HCT116 (cell line): ENCODE measurements at regions not wholly inside any gene's neighbourhood (a gene's known extent, or its start where the extent isn't known, plus 50 kb on each side); places are given as distances from the start of the nearest gene placed in this dataset.

Experiments used
- ATAC-seq: fragments of 200-7000 bp; cut with Tn5 transposase; 2 replicates; pipeline ENCODE4 v1.9.1; 2020; ENCODE audit warnings: mild to moderate bottlenecking, moderate library complexity
- BruUV-seq: library from RNA; stranded (reverse); fragments of 400-500 nt; replicated peaks from 2 replicates; lab custom pipeline; 2021; lab: Mats Ljungman, UMichigan
- CTCF ChIA-PET: fragments of 300-600 bp; sonication (Branson Sonifier 250); formaldehyde crosslinking; loops from one replicate; lab custom pipeline; 2021; ENCODE audit warnings: antibody characterized with exemption; lab: Charles Lee
- POLR2A ChIA-PET: fragments of 300-600, 350-600 bp; sonication (Branson Sonifier 250); formaldehyde crosslinking; loops from one replicate; lab custom pipeline; 2021; ENCODE audit warnings: antibody characterized with exemption; lab: Charles Lee
- RAD21 ChIA-PET, 2 experiments: fragments of 300-600 bp; sonication (Branson Sonifier 250); formaldehyde crosslinking; loops; one replicate each; lab custom pipeline; 2023; ENCODE audit warnings: low total read pairs in 2 of 2; ENCODE audit not compliant: uncharacterized antibody in 2 of 2, unreplicated experiment in 2 of 2, low non-redundant PET in 1 of 2; lab: Charles Lee
- DNase-seq: peaks from one replicate; pipeline ENCODE4 v3.0.0-alpha.2; 2010; ENCODE audit warnings: low read depth, low spot score
- H2AFZ ChIP-seq: fragments of 200-600 bp; shearing (Covaris generic), sonication (generic); 2 replicates; pipeline ENCODE4 v1.6.1; 2017; ENCODE audit warnings: low read depth, mixed run types, mixed read lengths, antibody characterized with exemption, low read length; ENCODE audit not compliant: poor library complexity, severe bottlenecking
- H3K27ac ChIP-seq: 2 replicates; pipeline ENCODE4 v1.5.1; 2012; ENCODE audit warnings: low read depth, low read length
- H3K27me3 ChIP-seq: fragments of 200-600 bp; sonication (generic); 2 replicates; pipeline ENCODE4 v1.6.1; 2016; ENCODE audit warnings: mixed run types, low read length, mixed read lengths; ENCODE audit not compliant: insufficient read depth
- H3K36me3 ChIP-seq, 2 experiments: fragments of 200-500 bp in 1 of 2; fragments of 200-600 bp in 1 of 2; sonication (Bioruptor generic) in 1 of 2; sonication (generic) in 1 of 2; 2 replicates each; pipeline versions ENCODE4 v1.5.1 to v1.6.1; 2014 to 2016; ENCODE audit warnings: low read length in 2 of 2, inconsistent platforms in 1 of 2, mixed read lengths in 1 of 2, mixed run types in 1 of 2; ENCODE audit not compliant: insufficient read depth in 2 of 2, control insufficient read depth in 1 of 2
- H3K4me1 ChIP-seq, 2 experiments: fragments of 200-600 bp in 1 of 2; sonication (generic) in 1 of 2; 2 replicates each; pipeline versions ENCODE4 v1.5.1 to v1.6.1; 2012 to 2017; ENCODE audit warnings: low read length in 2 of 2, inconsistent platforms in 1 of 2, mild to moderate bottlenecking in 1 of 2, mixed read lengths in 1 of 2, mixed run types in 1 of 2, moderate library complexity in 1 of 2; ENCODE audit not compliant: insufficient read depth in 2 of 2, control insufficient read depth in 1 of 2
- H3K4me2 ChIP-seq: fragments of 200-600 bp; sonication (generic); 2 replicates; pipeline ENCODE4 v1.6.1; 2017; ENCODE audit warnings: mixed run types, low read length, mixed read lengths
- H3K4me3 ChIP-seq, 2 experiments: fragments of 200-600 bp in 1 of 2; sonication (generic) in 1 of 2; replicated peaks in 1 of 2; 2 replicates each; pipeline ENCODE4 v1.5.1; 2011 to 2016; ENCODE audit warnings: low read length in 2 of 2, control low read depth in 1 of 2, low read depth in 1 of 2, mild to moderate bottlenecking in 1 of 2, mixed read lengths in 1 of 2, mixed run types in 1 of 2
- H3K79me2 ChIP-seq: fragments of 200-600 bp; sonication (generic); 2 replicates; pipeline ENCODE4 v1.6.1; 2017; ENCODE audit warnings: mild to moderate bottlenecking, mixed run types, low read length, moderate library complexity, mixed read lengths; ENCODE audit not compliant: insufficient read depth
- H3K9ac ChIP-seq: fragments of 200-600 bp; sonication (generic); 2 replicates; pipeline ENCODE4 v1.6.1; 2016; ENCODE audit warnings: low read length, mixed read lengths
- H3K9me2 ChIP-seq: fragments of 200-600 bp; sonication (generic), shearing (Covaris generic); 2 replicates; pipeline ENCODE4 v1.6.1; 2017; ENCODE audit warnings: mixed run types, mild to moderate bottlenecking, moderate library complexity; ENCODE audit not compliant: insufficient read depth
- H3K9me3 ChIP-seq, 2 experiments: fragments of 200-500 bp in 1 of 2; fragments of 200-600 bp in 1 of 2; sonication (Bioruptor generic) in 1 of 2; sonication (generic) in 1 of 2; 2 replicates each; pipeline ENCODE4 v1.6.1; 2014 to 2017; ENCODE audit warnings: low read length in 2 of 2, mixed read lengths in 2 of 2, inconsistent platforms in 1 of 2, low read depth in 1 of 2, mild to moderate bottlenecking in 1 of 2, mixed run types in 1 of 2, moderate library complexity in 1 of 2; ENCODE audit not compliant: control insufficient read depth in 1 of 2, insufficient read depth in 1 of 2
- H4K20me1 ChIP-seq: fragments of 200-600 bp; sonication (generic), shearing (Covaris generic); 2 replicates; pipeline ENCODE4 v1.6.1; 2017; ENCODE audit warnings: mixed run types, mild to moderate bottlenecking, moderate library complexity; ENCODE audit not compliant: insufficient read depth
- CBX3 ChIP-seq: IDR thresholded peaks from 2 replicates; pipeline ENCODE4 v1.6.1; 2012; ENCODE audit warnings: low read depth
- ELF1 ChIP-seq: IDR thresholded peaks from 2 replicates; pipeline ENCODE4 v1.6.1; 2012; ENCODE audit warnings: low read depth, borderline replicate concordance
- EZH2phosphoT487 ChIP-seq: fragments of 200-600 bp; IDR thresholded peaks from 2 replicates; pipeline ENCODE4 v1.6.1; 2018; ENCODE audit warnings: antibody characterized with exemption, borderline replicate concordance
- JUND ChIP-seq: IDR thresholded peaks from 2 replicates; pipeline ENCODE4 v1.6.1; 2012
- RAD21 ChIP-seq: IDR thresholded peaks from 2 replicates; pipeline ENCODE4 v1.6.1; 2012; ENCODE audit warnings: low read depth, mild to moderate bottlenecking
- SP1 ChIP-seq: IDR thresholded peaks from 2 replicates; pipeline ENCODE4 v1.6.1; 2012; ENCODE audit warnings: low read depth
- TCF7L2 ChIP-seq: IDR thresholded peaks from 2 replicates; pipeline ENCODE4 v1.7.0; 2011; ENCODE audit warnings: borderline replicate concordance, inconsistent platforms; ENCODE audit not compliant: insufficient read depth, insufficient read length; ENCODE audit errors: extremely low read depth
- ZFX ChIP-seq: fragments of 450-650 bp; IDR thresholded peaks from 2 replicates; pipeline ENCODE4 v1.6.1; 2017
- intact Hi-C: fragments of 100-400 bp; cut with micrococcal nuclease; formaldehyde crosslinking; loops from 2 replicates; pipeline ENCODE4 v1.10.0; 2022
- TF ChIP-seq, protein P1 (sequence below): IDR thresholded peaks from 2 replicates; pipeline ENCODE4 v1.6.1; 2012
- TF ChIP-seq, protein P2 (sequence below): IDR thresholded peaks from 2 replicates; pipeline ENCODE4 v1.6.1; 2012; ENCODE audit warnings: low read depth

DNA sequence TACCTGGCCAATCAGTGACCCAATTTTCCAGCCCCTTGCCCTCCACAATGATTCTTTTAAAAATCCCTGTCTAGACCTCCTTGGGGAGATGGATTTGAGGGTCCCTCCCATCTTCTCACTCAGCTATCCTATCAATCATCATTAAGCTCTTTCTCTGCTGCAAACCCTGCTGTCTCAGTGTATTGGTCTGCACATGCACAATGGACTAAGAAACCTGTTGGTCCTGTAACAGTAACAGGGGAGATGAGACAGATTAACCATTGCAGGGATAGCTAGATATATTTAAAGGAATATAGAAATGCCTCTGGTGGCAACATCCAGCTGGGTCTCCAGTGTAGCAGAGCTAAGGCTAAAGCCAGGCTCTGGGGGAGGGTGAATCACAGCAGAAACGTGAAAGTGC is 74.6 kb upstream of the CHRNA7 start:
- no peaks in the 10 kb centered on the region for H3K79me2 ChIP-seq
- no peak overlapping the region for H3K4me2 ChIP-seq
- no peaks in the 10 kb centered on the region for H3K36me3 ChIP-seq
- ChIA-PET CTCF (no interaction called here), POLR2A (no interaction called here), RAD21 (no interaction called here)
- H3K9me2 ChIP-seq: no peaks in the 10 kb centered on the region
- no peak overlapping the region for H3K27ac ChIP-seq
- H3K9ac ChIP-seq: no peak overlapping the region
- H2AFZ ChIP-seq: no peak overlapping the region
- no peak for ATAC-seq
- no peaks in the 10 kb centered on the region for H3K4me1 ChIP-seq
- BruUV-seq: no TSS peak
- no peaks in the 10 kb centered on the region for H4K20me1 ChIP-seq
- H3K27me3 ChIP-seq: 0 out of 2 replicates have a peak, but pooled peaks cover 3% of the 10 kb centered on the region
- no peak for TF ChIP-seq ELF1
- TF ChIP-seq TCF7L2: no peak
- no peak for TF ChIP-seq EZH2phosphoT487
- no peak for TF ChIP-seq ZFX
- no peak for TF ChIP-seq CBX3
- no peak for TF ChIP-seq SP1
- TF ChIP-seq JUND: no peak
- TF ChIP-seq RAD21: no peak
- TF ChIP-seq, protein P1, sequence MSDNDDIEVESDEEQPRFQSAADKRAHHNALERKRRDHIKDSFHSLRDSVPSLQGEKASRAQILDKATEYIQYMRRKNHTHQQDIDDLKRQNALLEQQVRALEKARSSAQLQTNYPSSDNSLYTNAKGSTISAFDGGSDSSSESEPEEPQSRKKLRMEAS: no peak
- TF ChIP-seq, protein P2, sequence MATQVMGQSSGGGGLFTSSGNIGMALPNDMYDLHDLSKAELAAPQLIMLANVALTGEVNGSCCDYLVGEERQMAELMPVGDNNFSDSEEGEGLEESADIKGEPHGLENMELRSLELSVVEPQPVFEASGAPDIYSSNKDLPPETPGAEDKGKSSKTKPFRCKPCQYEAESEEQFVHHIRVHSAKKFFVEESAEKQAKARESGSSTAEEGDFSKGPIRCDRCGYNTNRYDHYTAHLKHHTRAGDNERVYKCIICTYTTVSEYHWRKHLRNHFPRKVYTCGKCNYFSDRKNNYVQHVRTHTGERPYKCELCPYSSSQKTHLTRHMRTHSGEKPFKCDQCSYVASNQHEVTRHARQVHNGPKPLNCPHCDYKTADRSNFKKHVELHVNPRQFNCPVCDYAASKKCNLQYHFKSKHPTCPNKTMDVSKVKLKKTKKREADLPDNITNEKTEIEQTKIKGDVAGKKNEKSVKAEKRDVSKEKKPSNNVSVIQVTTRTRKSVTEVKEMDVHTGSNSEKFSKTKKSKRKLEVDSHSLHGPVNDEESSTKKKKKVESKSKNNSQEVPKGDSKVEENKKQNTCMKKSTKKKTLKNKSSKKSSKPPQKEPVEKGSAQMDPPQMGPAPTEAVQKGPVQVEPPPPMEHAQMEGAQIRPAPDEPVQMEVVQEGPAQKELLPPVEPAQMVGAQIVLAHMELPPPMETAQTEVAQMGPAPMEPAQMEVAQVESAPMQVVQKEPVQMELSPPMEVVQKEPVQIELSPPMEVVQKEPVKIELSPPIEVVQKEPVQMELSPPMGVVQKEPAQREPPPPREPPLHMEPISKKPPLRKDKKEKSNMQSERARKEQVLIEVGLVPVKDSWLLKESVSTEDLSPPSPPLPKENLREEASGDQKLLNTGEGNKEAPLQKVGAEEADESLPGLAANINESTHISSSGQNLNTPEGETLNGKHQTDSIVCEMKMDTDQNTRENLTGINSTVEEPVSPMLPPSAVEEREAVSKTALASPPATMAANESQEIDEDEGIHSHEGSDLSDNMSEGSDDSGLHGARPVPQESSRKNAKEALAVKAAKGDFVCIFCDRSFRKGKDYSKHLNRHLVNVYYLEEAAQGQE: no peak
- TF ChIP-seq, all 23 proteins: peak for 0
- DNase-seq: no peak
- intact Hi-C loops: no loop called here
- Histone ChIP-seq H3K9me3 (no peaks in the 10 kb centered on the region; a peak in 1 of 4 replicates), H3K4me3 (no peak overlapping the region)
